Stimulated activated CD8-positive, alpha-beta memory T cell treated with anti-CD3 and anti-CD28 coated beads, Interleukin-7, amount 100 ng/mL, for 1 hour (primary cell): ENCODE measurements at regions not wholly inside any gene's neighbourhood (a gene's known extent, or its start where the extent isn't known, plus 50 kb on each side); places are given as distances from the start of the nearest gene placed in this dataset.

Experiments
- DNase-seq, 2 donors: peaks; one replicate each; pipeline ENCODE4 v3.0.0-alpha.2; 2020; ENCODE audit warnings: low read depth in 2 of 2

DNA sequence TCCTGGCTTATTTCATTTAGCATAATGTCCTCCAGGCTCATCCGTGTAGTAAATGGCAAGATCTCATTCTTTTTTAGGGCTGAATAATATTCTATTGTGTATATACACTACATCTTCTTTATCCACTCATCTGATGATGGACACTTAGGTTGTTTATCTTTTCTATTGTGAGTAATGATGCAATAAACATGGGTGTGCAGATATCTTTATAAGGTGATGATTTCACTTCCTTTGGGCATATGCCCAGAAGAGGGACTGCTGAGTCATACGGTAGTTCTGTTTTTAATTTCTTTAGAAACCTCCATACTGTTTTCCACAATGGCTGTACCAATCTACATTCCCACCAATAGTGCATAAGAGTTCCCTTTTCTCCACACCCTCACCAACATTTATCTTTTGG is 317.6 kb upstream of the CNKSR2 start:
- no peak for DNase-seq

DNA sequence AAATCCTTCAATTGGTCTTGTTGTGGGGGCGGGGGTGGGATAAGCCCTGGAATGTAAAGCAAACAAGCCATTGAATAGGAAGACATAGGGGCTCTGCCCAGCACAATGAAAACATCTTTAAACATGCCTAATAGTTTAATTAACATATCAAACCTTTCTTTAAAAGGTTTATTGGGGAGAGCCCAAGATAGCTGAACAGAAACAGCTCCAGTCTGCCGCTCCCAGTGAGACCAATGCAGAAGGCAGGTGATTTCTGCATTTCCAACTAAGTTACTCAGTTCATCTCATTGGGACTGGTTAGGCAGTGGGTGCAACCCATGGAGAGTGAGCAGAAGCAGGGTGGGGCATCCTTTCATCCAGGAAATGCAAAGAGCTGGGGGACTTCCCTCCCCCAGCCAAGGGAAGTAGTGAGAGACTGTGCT is 327.2 kb upstream of the CNKSR2 start:
- no peak for DNase-seq

DNA sequence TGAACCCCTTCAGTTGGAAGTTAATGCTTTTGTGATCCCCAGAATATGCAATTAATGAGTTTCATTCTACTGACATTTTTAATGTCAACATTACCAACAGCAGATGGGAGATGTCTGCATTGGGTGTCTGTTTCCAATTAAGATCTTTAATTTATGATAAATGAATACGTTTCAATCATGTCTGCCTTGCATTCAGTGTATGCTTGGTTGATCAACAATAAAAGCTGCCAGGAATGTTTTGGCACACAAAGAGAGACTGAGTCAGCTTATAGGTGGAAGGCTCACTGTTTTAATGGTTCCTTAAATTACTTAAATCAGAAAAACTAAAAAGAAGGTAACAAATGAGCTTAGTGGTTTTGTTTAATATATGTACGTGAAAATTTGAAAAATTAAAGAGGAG is 359.9 kb upstream of the CNKSR2 start:
- no peak for DNase-seq

DNA sequence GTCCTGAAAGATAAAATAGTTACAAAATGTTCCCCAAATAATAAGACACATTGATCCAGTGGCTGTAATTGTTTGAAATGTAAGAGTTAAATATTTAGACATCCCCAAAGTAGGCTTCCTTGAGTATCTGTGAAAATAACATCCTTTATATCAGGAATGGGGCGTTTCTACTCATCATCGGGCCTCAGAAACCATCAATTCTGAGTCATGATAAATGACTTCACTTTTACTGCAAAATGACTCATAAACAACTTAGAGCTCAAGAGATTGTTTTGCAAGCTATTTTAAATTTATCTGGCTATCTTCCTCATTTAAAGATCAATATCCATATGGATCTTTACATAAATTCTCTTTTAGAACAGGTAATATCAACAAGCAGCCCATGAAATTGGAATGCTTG is 369.4 kb upstream of the CNKSR2 start:
- no peak for DNase-seq

DNA sequence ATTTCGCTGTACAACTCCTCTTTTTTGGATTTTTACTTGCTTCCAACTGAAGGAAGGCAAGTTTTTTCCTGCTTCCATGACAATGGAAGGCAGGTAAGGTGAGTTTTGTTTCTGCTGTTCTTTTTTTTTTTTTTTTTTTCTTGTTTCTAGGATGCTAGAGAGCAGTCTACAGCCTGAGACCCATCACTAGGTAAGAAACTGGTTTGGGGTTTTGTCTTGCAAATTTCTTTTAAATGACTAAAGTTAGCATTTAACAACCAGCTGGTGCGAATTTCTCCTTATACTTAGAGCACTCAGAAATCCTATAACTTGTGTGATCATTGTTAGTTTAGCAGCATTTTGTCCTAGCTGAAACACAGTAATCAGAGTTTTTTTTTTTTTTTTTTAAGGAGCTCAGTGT is 378.4 kb upstream of the CNKSR2 start:
- no peak for DNase-seq

DNA sequence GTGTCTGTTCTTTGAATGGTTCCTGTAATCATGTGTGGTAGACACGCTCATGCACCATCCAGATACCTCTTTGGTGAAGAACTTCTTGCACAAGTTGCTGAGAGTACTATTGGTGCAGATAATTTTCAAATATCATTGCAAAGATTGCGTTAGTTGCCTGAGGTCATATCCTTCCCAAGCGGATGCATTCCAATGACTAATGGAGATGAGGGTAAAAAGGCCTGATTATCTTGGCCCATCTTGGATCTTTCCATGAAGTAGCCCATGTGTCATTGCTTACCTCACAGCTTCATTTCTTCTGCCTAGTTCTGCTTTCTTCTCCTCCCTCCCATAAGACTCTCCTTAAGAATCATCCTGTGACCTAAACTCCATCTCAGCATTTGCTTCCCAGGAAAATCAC is 384.9 kb upstream of the CNKSR2 start:
- DNase-seq, result no peak

DNA sequence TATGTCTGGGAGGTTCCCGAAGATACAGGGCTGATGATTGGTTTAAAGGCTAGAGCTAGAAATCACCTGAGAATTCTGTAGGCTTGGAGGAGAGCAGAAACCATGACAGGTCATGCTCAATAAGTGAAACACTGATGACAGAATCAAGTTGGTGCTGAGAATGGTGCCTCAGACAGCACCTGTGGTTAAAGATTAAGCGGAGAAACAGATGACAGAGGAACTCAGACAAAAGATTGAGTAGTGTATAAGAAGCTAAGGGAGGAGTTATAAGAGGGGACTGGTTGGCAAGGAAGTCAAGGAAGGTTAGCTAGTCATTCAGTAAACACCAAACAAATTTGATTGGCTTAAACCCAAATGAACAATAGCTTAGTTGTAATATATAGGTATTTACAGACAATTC is 385.4 kb upstream of the CNKSR2 start:
- no peak for DNase-seq

DNA sequence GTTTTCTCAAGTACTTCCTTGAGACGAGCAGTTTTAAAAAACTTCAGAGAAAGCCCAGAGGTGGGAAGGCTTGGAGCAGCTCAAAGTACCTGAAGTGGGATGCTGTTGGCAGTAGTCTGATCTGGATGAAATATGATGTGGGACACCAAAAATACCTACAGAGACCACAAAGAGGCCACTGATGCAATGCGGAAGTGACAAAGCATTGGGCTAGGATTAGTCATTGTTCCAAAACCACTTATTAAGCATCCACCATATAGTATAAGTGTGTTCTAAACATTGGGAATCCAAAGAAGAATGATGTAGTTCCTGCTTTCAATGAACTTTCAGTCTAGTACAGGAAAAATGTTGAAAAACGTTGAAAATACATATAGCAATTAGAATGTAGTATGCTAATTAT is 386.1 kb upstream of the CNKSR2 start:
- no peak for DNase-seq

DNA sequence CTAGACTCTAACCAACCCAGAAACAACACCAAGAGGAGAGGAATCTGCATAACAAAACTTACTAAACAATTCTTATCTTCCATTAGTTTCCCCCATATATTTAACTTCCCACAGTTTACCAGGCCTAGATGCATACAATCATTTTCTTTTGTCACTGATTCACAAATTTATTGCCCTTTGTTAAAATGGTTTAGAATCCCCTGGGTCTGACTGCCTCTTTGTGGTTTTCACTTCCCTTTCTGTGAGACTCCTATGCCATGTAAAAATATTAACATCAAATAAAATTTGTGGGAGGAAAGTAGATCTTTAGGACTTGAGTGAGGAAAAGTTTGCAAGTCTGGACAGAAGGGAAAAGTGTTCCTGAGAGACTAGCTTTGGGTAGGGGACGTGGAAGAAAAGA is 393.8 kb upstream of the CNKSR2 start:
- no peak for DNase-seq

DNA sequence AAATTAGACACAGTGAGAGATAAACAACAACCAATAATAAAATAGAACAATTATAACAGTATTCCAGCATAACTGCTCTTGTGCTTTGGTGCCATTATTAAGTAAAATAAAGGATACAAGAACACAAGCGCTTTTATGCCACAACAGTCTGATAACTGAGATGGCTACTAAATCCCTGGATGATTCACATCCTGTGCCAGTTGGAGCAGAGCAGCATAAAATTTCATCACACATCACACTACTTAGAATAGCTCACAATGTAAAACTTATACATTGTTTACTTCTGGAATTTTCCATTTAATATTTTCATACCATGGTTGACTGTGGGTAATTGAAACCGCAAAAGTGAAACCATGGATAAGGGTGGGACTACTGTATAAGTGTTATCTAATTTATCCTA is 399.9 kb upstream of the CNKSR2 start:
- DNase-seq, result no peak

DNA sequence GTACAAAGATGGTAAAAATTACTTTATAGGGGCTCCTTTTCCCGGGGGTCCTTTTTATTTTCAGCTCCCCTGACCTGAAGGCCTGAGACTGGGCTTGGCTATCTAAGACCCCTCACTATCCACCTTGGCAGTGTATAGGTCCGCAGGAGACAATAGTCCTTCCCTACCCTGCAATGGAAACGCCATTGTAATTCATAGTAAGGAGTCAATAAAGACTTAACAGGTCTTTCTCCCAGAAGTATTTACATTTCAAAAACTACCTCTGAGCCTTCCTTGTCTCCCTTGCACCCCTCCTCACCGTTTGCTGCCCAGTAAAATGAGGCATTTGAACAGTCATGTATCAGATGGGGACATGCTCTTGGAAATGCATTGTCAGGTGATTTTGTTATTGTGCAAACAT is 401.2 kb upstream of the CNKSR2 start:
- DNase-seq, result no peak

DNA sequence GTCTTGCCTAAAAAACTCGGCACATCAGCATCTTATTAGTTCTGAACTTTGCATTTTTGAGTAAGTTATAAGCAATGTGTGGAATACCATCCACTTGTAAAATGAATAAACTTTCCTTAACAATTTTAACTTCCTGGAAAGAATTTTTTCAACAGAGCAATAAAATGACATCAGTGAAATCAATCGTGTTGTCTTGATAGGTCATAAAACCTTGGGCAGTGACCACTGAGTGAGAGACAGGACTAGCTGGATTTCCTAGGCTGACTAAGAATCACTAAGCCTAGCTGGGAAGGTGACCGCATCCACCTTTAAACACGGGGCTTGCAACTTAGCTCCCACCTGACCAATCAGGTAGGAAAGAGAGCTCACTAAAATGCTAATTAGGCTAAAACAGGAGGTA is 403.0 kb upstream of the CNKSR2 start:
- no peak for DNase-seq

DNA sequence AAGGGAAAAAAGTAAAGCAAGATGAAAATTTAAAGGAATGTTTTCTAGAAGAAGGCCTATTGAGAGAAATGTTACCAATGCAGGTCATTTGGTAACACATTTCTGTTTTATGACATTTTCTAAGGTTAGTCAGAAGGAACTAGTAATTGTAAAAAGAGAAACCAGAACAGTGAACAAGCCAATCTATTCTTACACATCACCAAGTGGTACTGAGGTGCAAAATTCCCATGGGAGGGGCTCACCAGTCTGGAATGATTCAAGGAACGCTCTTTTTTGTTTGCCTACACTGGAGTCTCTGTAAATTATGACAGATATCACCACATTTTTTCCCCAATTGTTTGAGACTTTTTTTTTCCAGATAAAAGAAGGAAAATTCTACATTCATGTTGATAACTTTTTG is 404.7 kb upstream of the CNKSR2 start:
- DNase-seq, result no peak

DNA sequence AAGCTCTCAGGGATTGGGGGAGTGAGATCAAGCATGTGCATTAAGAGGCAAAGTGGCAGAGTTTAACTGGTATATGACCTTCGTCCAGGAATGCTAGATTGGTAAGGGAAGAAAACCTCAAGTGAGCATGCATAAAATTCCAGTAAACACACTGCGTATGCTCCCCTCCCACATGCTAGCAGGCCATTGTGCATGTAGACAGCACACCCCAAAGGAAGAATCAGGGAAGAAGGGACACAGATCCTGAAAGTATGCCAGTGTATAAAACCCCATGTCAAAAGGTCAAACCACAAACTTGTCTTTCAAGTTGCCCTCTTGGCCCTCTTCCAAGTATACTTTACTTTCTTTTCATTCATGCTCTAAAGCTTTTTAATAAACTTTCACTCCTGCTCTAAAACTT is 405.2 kb upstream of the CNKSR2 start:
- DNase-seq, result no peak

DNA sequence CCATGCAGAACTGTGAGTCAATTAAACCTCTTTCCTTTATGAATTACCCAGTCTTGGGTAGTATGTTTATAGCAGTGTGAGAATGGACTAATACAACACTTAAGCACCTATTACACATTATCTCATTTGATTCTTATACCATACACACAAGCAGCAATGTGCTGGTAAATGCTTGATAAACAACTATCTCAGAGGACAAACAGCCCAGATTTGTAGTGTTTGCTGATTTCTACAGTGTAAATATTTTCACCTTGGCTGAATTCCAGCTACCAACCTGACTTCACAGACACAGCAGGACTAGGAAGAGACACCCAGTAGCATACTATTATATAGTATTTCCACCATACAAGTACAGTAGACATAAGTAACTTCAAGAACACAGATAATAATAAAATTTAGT is 406.5 kb upstream of the CNKSR2 start:
- no peak for DNase-seq

DNA sequence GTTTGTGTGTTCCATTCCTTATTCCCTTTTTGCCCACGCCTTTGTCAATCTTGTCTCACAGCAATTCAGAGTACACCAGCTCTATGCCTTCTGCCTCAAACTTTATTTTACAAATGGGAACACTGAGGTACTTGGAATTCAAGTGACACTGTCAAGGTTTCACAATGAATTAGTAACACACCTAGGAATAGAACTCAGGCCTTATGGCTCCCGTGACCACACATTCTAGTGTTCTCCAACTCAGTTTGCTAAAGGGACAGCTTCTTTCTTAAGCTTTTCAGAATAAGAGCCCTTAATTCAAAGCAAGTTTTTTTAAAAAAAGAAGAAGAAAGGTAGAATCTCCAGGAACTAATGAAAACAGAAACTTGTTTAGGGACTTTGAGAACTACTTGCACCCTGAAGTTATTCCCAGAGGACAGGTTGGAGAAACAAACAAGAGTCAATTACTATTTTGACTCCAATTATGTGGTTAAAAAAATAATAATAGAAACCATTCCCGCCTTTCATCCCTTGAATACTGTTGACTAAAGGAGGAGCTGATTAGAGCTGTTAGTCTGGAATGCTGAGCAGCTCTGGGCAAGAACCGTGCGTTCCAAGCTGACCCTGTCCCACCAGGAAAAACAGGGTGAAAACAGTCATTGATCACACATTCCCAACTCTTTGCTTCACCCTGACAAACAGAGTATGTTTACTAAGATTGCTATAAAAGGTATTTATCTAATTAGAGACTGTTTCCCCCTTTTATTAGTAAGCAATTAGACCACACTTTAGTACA is 408.8 kb upstream of the CNKSR2 start:
- DNase-seq, result no peak

DNA sequence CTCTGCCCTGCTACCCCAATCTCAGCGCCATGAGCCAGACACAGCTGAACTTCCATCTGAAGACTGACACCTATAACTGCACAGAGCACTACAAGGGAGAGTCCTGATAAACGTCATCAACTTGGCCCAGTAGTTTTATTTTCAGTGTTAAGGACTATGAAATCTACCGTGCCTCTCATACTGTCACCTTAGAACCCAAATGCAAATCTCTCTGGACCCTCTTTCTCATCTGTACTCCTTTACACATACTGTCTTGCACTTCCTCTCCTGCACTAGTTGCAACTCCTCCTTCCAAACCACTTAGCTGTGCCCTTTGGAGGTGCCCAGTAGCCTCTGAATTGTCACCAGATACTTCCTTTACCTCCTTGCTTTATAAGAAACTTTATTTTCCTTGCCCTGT is 420.2 kb upstream of the CNKSR2 start:
- no peak for DNase-seq

DNA sequence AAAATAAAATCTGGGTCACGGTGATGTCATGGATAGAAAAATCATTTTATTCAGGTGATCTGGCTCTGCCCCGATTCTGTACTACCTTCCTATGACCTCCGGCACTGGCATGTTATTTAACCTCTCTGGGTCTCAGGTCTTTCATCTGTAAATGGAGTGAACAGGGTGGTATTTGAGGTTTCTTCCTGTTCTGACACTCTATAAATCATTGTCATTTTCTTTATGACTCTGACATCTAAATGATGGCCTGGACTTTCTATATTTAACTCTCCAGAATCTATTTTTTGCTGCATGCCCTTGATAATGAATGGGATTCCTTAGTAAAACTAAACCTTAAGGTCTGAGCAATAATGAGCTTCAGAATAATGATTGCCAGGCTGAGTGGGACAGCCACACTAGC is 422.0 kb upstream of the CNKSR2 start:
- no peak for DNase-seq

DNA sequence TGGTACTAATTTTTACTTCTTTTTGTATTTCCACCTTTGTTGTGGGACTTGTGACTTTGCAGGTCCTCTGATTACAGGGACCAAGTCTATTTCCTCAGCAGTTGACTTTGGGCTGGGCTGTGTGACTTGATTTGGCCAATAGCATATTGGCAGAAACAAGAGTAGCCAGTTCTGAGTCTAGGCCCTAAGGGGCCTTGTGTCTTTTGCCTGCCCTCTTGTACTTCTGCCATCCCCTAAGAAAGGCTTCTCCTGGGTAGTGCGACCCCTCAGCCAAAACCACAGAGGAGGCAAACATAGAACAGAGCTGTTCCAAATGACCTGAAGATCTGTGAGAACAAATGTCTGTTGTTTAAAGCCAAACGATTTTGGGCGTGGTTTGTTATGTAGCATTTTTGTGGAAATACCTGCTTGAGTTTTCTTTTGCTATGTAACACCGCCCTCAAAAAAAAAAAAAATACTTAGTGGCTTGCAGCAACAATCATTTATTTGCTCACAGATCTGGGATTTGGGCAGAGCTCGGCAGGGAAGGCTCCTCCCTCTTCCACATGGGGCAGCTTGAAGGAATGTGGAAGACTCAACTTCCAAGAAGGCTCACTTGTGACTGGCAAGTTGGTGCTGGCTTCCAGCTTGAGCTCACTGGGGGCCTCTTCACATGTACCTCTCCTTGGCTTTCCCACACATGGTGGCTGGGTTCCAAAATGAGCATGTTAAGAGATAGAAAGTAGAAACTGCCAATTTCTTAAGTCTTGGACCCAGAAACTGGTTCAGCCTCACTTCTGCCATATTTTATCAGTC is 423.0 kb upstream of the CNKSR2 start:
- DNase-seq, result no peak

DNA sequence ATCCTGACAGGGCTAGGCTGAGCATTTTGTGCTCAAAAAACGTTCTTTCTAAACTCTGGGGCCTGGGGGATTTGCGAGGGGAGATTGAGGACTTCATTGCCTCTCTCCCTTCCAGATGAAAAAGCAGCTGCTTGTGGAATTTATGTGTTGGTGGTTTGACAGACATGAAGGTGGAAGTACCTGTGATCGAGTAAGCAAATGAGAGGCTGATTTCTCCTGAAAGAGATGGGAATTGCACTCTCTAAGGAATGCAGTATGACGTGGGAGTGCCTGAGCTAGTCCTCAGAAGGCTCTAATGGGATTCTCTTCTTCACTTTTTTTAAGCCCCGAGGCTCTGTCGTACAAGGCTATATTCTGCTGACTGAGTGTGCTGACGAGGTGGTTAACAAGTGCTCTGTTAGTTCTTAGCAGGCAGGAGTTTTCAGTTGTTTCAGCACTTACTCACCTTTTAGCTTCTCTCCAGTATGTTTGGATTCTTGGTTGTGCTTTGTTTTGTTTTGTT is 426.8 kb upstream of the CNKSR2 start:
- no peak for DNase-seq

DNA sequence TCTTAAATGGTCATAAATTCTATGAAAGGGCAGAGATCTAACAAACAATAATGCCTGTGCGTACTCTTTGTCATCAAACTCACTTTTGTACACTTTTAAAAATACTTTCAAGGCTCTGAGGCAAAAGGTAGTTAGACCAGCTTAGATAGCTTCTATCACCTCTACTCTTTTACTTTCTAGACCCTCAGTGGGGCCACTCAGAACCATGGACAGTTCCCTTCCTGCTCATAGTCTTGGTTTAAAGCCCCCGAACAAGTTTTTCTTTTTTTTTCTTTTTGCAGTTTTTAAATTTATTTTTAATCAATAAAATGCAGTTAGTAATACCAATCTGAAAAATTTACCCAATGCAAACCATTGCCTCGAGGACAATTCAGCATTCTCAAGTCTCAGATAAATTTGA is 460.5 kb upstream of the CNKSR2 start:
- DNase-seq, result no peak

DNA sequence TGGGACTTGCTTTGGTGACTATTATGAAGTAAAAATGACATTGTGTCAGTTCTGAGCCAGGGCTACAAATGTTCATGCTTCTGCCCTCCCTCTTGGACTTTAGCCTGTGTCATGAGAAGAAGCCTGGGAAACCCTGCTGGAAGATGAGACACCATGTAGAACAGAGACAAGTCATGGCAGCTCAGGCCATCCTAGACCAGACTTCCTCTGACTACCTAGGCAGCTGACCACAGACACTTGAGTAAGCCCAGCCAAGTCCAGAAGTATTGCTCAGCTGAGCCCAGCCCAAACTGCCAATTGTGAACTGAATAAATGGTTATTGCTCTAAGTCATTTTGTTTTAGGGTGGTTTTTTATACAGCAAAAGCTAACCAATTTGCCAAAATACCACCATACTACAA is 467.6 kb upstream of the CNKSR2 start:
- DNase-seq, result no peak

DNA sequence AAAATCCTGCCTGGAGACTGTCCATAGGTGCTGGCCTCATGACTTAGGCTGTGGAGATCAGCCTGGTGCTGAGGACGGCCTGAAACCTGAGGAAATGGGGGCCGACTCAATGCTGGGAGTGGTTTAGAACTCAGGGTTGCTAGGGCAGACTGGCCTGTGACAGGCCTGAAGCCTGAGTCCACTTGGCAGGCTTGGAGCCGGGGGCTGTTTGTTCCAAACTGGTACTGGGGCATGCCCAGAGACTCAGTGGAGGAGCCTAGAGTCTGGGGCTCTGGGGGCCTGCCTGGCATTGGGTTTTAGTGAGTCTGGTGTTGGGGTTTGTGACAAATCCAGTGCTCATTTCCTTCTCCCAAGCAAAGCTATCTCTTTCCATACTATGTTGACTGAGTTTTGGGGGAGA is 489.7 kb upstream of the CNKSR2 start:
- no peak for DNase-seq
